IMR-90 (cell line): ENCODE measurements at regions not wholly inside any gene's neighbourhood (a gene's known extent, or its start where the extent isn't known, plus 50 kb on each side); places are given as distances from the start of the nearest gene placed in this dataset.

Source experiments
- ATAC-seq: fragments of 200-7000 bp; cut with Tn5 transposase; 2 replicates; pipeline ENCODE4 v1.9.1; 2020; ENCODE audit warnings: low read depth, mild to moderate bottlenecking, moderate library complexity
- BruUV-seq: library from RNA; stranded (reverse); fragments of 400-500 nt; replicated peaks from 2 replicates; lab custom pipeline; 2021; lab: Mats Ljungman, UMichigan
- CTCF ChIA-PET: fragments of 300-600 bp; formaldehyde crosslinking; extraction: SDS; loops from one replicate; lab custom pipeline; 2021; ENCODE audit warnings: antibody characterized with exemption; lab: Yijun Ruan, JAX
- POLR2A ChIA-PET: fragments of 300-600 bp; sonication (Branson Sonifier 250); formaldehyde crosslinking; loops from one replicate; lab custom pipeline; 2022; ENCODE audit warnings: antibody characterized with exemption; ENCODE audit not compliant: unreplicated experiment; lab: Charles Lee
- DNase-seq: peaks from one replicate; pipeline ENCODE4 v3.0.0; 2013
- H2AFZ ChIP-seq: replicated peaks from 2 replicates; pipeline ENCODE3; 2013; ENCODE audit warnings: low read length, mild to moderate bottlenecking; ENCODE audit not compliant: poor library complexity
- H2AK5ac ChIP-seq: 2 replicates; pipeline ENCODE4 v1.6.1; 2013; ENCODE audit warnings: low read depth, low read length, inconsistent platforms
- H2AK9ac ChIP-seq: replicated peaks from 2 replicates; pipeline ENCODE3; 2013; ENCODE audit warnings: mild to moderate bottlenecking, low read depth, low read length, moderate library complexity; ENCODE audit not compliant: poor library complexity
- H2BK120ac ChIP-seq: 2 replicates; pipeline ENCODE4 v1.6.1; 2013; ENCODE audit warnings: low read depth, low read length, inconsistent platforms
- H2BK15ac ChIP-seq: 3 replicates; pipeline ENCODE4 v1.6.1; 2013; ENCODE audit warnings: low read depth, low read length, inconsistent platforms
- H2BK20ac ChIP-seq: 2 replicates; pipeline ENCODE4 v1.6.1; 2013; ENCODE audit warnings: low read depth, mild to moderate bottlenecking, inconsistent platforms, low read length, moderate library complexity
- H2BK5ac ChIP-seq: 2 replicates; pipeline ENCODE4 v1.6.1; 2013; ENCODE audit warnings: mild to moderate bottlenecking, low read depth, low read length, inconsistent platforms; ENCODE audit not compliant: poor library complexity, severe bottlenecking
- H3K14ac ChIP-seq: replicated peaks from 2 replicates; pipeline ENCODE4 v1.6.1; 2013; ENCODE audit warnings: low read depth, low read length, inconsistent platforms
- H3K18ac ChIP-seq: 2 replicates; pipeline ENCODE4 v1.6.1; 2013; ENCODE audit warnings: low read depth, low read length, control low read depth
- H3K23ac ChIP-seq: 2 replicates; pipeline ENCODE4 v1.6.1; 2013; ENCODE audit warnings: low read depth, low read length, inconsistent platforms
- H3K27ac ChIP-seq: 2 replicates; pipeline ENCODE4 v1.5.1; 2013; ENCODE audit warnings: mild to moderate bottlenecking, control low read depth, low read length; ENCODE audit not compliant: insufficient read depth
- H3K27me3 ChIP-seq: 2 replicates; pipeline ENCODE4 v1.6.1; 2013; ENCODE audit warnings: low read length; ENCODE audit not compliant: control insufficient read depth, insufficient read depth
- H3K36me3 ChIP-seq: 2 replicates; pipeline ENCODE4 v1.6.1; 2013; ENCODE audit warnings: low read length, mixed read lengths; ENCODE audit not compliant: control insufficient read depth, insufficient read depth
- H3K4ac ChIP-seq: 2 replicates; pipeline ENCODE4 v1.6.1; 2013; ENCODE audit warnings: low read depth, low read length, inconsistent platforms
- H3K4me1 ChIP-seq: 2 replicates; pipeline ENCODE4 v1.6.1; 2013; ENCODE audit warnings: low read length, mixed read lengths; ENCODE audit not compliant: control insufficient read depth, insufficient read depth
- H3K4me2 ChIP-seq: 2 replicates; pipeline ENCODE4 v1.6.1; 2013; ENCODE audit warnings: low read depth, mild to moderate bottlenecking, control low read depth, low read length, moderate library complexity
- H3K4me3 ChIP-seq: 2 replicates; pipeline ENCODE4 v1.5.1; 2013; ENCODE audit warnings: low read depth, mild to moderate bottlenecking, control low read depth, low read length, moderate library complexity; ENCODE audit not compliant: insufficient read depth
- H3K56ac ChIP-seq: 2 replicates; pipeline ENCODE4 v1.6.1; 2013; ENCODE audit warnings: low read length, inconsistent platforms; ENCODE audit not compliant: insufficient read depth; ENCODE audit errors: extremely low read depth
- H3K79me1 ChIP-seq, 2 experiments: 2 replicates each; pipeline ENCODE4 v1.6.1; 2013; ENCODE audit warnings: low read length in 2 of 2, inconsistent platforms in 1 of 2, low read depth in 1 of 2
- H3K9ac ChIP-seq: 2 replicates; pipeline ENCODE4 v1.6.1; 2013; ENCODE audit warnings: low read depth, low read length, control low read depth
- H3K9me1 ChIP-seq: 2 replicates; pipeline ENCODE4 v1.6.1; 2013; ENCODE audit warnings: low read length, inconsistent platforms; ENCODE audit not compliant: insufficient read depth
- H3K9me3 ChIP-seq: 2 replicates; pipeline ENCODE4 v1.6.1; 2013; ENCODE audit warnings: low read length; ENCODE audit not compliant: control insufficient read depth, insufficient read depth
- H4K20me1 ChIP-seq: 2 replicates; pipeline ENCODE4 v1.6.1; 2013; ENCODE audit warnings: low read length, inconsistent platforms; ENCODE audit not compliant: insufficient read depth
- H4K5ac ChIP-seq: 2 replicates; pipeline ENCODE4 v1.6.1; 2013; ENCODE audit warnings: mild to moderate bottlenecking, low read depth, low read length, control low read depth
- H4K8ac ChIP-seq, 2 experiments: 2 replicates each; pipeline ENCODE4 v1.6.1; 2013; ENCODE audit warnings: low read depth in 2 of 2, low read length in 2 of 2, control low read depth in 1 of 2, inconsistent platforms in 1 of 2
- H4K91ac ChIP-seq: 2 replicates; pipeline ENCODE4 v1.6.1; 2013; ENCODE audit warnings: low read depth, low read length, inconsistent platforms; ENCODE audit not compliant: insufficient read depth
- CEBPB ChIP-seq: IDR thresholded peaks from 2 replicates; pipeline ENCODE4 v1.6.1; 2012; ENCODE audit warnings: low read depth, low read length, improper control_type of control experiment
- CHD1 ChIP-seq: IDR thresholded peaks from 2 replicates; pipeline ENCODE4 v1.6.1; 2012; ENCODE audit warnings: low read depth, low read length, improper control_type of control experiment
- CTCF ChIP-seq: conservative IDR thresholded peaks from 2 replicates; pipeline ENCODE4 v1.5.1; 2012; ENCODE audit warnings: mild to moderate bottlenecking, low read depth, low read length, improper control_type of control experiment
- ELK1 ChIP-seq: fragments of 150-350 bp; IDR thresholded peaks from 2 replicates; pipeline ENCODE4 v1.6.1; 2016; ENCODE audit warnings: low read depth, mild to moderate bottlenecking, low read length, moderate library complexity, borderline replicate concordance
- MAZ ChIP-seq: IDR thresholded peaks from 2 replicates; pipeline ENCODE4 v1.6.1; 2012; ENCODE audit warnings: low read depth, mild to moderate bottlenecking, low read length, improper control_type of control experiment, moderate library complexity, borderline replicate concordance
- MXI1 ChIP-seq: IDR thresholded peaks from 2 replicates; pipeline ENCODE4 v1.6.1; 2012; ENCODE audit warnings: low read depth, mild to moderate bottlenecking, low read length, moderate library complexity, borderline replicate concordance
- NFE2L2 ChIP-seq: fragments of 150-350 bp; IDR thresholded peaks from 2 replicates; pipeline ENCODE4 v1.6.1; 2016; ENCODE audit warnings: low read depth, mild to moderate bottlenecking, low read length
- POLR2A ChIP-seq: IDR thresholded peaks from 2 replicates; pipeline ENCODE4 v1.6.1; 2012; ENCODE audit warnings: mild to moderate bottlenecking, low read depth, low read length
- RAD21 ChIP-seq: IDR thresholded peaks from 2 replicates; pipeline ENCODE4 v1.6.1; 2012; ENCODE audit warnings: low read length, improper control_type of control experiment
- RCOR1 ChIP-seq: IDR thresholded peaks from 2 replicates; pipeline ENCODE4 v1.6.1; 2012; ENCODE audit warnings: mild to moderate bottlenecking, low read length, improper control_type of control experiment; ENCODE audit not compliant: insufficient replicate concordance
- SMC3 ChIP-seq: fragments of 150-350 bp; IDR thresholded peaks from 2 replicates; pipeline ENCODE4 v1.6.1; 2016; ENCODE audit warnings: low read depth, mild to moderate bottlenecking, antibody characterized with exemption, low read length, moderate library complexity
- WGBS, 2 experiments: methylation state at CpG; one replicate each; pipeline versions ENCODE4 v1.1.5 to v1.1.7; 2013; ENCODE audit warnings: missing lambda C conversion rate in 2 of 2; ENCODE audit not compliant: insufficient read length in 1 of 2; ENCODE audit errors: extremely low coverage in 2 of 2; 5-methylcytosine and 5-hydroxymethylcytosine counted together
- dilution Hi-C: fragments of 300-500 bp; cut with HindIII; formaldehyde crosslinking; loops from one replicate; pipeline ENCODE4 v1.14.3; 2018; ENCODE audit warnings: low sequenced_read_pairs; ENCODE audit not compliant: unreplicated experiment
- in situ Hi-C: fragments of 300-500 bp; cut with MboI; formaldehyde crosslinking; loops from 3 replicates; pipeline ENCODE4 v1.14.3; 2019; ENCODE audit warnings: low sequenced_read_pairs, inconsistent platforms, mixed read lengths
- intact Hi-C: fragments of 100-400 bp; cut with micrococcal nuclease; formaldehyde crosslinking; loops from 2 replicates; pipeline ENCODE4 v1.10.0; 2022
- TF ChIP-seq, protein P1 (sequence below): fragments of 150-350 bp; IDR thresholded peaks from 2 replicates; pipeline ENCODE4 v1.6.1; 2017; ENCODE audit warnings: mild to moderate bottlenecking, antibody characterized with exemption, low read length, low read depth

DNA sequence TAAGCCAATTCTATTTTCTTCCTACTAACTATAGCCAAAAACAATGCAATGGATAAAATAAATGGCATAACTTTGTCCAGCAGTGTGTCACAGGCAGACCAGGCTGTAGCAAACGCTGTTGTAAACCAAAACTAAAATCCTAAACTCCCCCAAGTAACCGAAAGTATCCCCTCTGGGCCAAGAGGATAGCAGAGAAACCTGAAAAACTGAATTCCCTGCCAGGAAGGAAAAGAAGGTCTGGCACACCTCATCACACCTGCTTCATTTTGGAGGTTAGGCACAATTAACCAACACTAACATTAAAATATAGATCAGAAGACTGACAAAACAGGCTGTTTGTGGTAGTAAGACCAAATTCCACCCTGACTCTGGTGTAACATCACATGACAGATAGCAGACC lies 356.8 kb upstream of the C1orf87 start:
- intact Hi-C loops (no loop called here), in situ Hi-C loops (no loop called here), dilution Hi-C loops (no loop called here)
- Histone ChIP-seq H2AK9ac (no peak overlapping the region), H3K9me3 (peaks cover 5% of the 10 kb centered on the region; the same call in 1 of the 2 replicates), H3K14ac (no peak overlapping the region), H2BK20ac (no peak overlapping the region), H3K27ac (no peak overlapping the region), H3K4ac (no peak overlapping the region), H2BK120ac (no peak overlapping the region), H4K5ac (no peak overlapping the region), H2AK5ac (no peak overlapping the region), H3K9ac (no peak overlapping the region), H3K4me3 (no peak overlapping the region), H4K8ac (no peak overlapping the region), H3K4me2 (no peak overlapping the region), H3K18ac (no peak overlapping the region), H4K91ac (no peak overlapping the region), H3K79me1 (no peaks in the 10 kb centered on the region), H2BK5ac (no peak overlapping the region), H4K20me1 (no peaks in the 10 kb centered on the region), H3K56ac (no peak overlapping the region), H3K4me1 (no peaks in the 10 kb centered on the region), H3K27me3 (no peaks in the 10 kb centered on the region), H3K9me1 (no peaks in the 10 kb centered on the region), H2BK15ac (no peak overlapping the region), H3K23ac (no peak overlapping the region), H2AFZ (no peak overlapping the region), H3K36me3 (no peaks in the 10 kb centered on the region)
- TF ChIP-seq RCOR1 = no peak
- TF ChIP-seq POLR2A = no peak
- no peak for TF ChIP-seq MAZ
- TF ChIP-seq NFE2L2 = no peak
- TF ChIP-seq SMC3 = no peak
- TF ChIP-seq ELK1 = no peak
- TF ChIP-seq, protein P1, sequence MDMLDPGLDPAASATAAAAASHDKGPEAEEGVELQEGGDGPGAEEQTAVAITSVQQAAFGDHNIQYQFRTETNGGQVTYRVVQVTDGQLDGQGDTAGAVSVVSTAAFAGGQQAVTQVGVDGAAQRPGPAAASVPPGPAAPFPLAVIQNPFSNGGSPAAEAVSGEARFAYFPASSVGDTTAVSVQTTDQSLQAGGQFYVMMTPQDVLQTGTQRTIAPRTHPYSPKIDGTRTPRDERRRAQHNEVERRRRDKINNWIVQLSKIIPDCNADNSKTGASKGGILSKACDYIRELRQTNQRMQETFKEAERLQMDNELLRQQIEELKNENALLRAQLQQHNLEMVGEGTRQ = no peak
- no peak for TF ChIP-seq CTCF
- TF ChIP-seq CHD1 = no peak
- TF ChIP-seq MXI1 = no peak
- TF ChIP-seq RAD21 = no peak
- no peak for TF ChIP-seq CEBPB
- ChIA-PET CTCF (no interaction called here), POLR2A (no interaction called here)
- ATAC-seq = no peak
- no TSS peak for BruUV-seq
- no CpG with 5 or more reads among the region's 2 CpGs for WGBS, 2 experiments
- no peak for DNase-seq
